H1 (cell line): ENCODE measurements at regions not wholly inside any gene's neighbourhood (a gene's known extent, or its start where the extent isn't known, plus 50 kb on each side); places are given as distances from the start of the nearest gene placed in this dataset.
A peak's percentile ranks its signal among the peaks of the same experiment; 100 is the strongest.

ENCODE experiments used
- CTCF ChIA-PET: fragments of 300-600 bp; sonication (Branson Sonifier 250); formaldehyde crosslinking; loops from one replicate; lab custom pipeline; 2021; ENCODE audit not compliant: partially characterized antibody; lab: Charles Lee
- POLR2A ChIA-PET: fragments of 300-600 bp; sonication (Branson Sonifier 250); formaldehyde crosslinking; loops from one replicate; lab custom pipeline; 2021; ENCODE audit warnings: inconsistent platforms; ENCODE audit not compliant: partially characterized antibody; lab: Charles Lee
- DNase-seq, 2 experiments: peaks; one replicate each; pipeline versions ENCODE4 v3.0.0 to v3.0.0-alpha.2; 2010 to 2022; ENCODE audit warnings: low spot score in 2 of 2, low read depth in 1 of 2, mixed read lengths in 1 of 2
- FAIRE-seq: peaks from 2 replicates; lab custom pipeline; 2011; peaks lifted over from hg19 to GRCh38; lab: Jason Lieb, UNC
- H2AFZ ChIP-seq: 2 replicates; pipeline ENCODE4 v1.8.1; 2012; ENCODE audit warnings: low read length, inconsistent platforms
- H2AK5ac ChIP-seq: 2 replicates; pipeline ENCODE4 v1.6.1; 2013; ENCODE audit warnings: low read depth, low read length
- H2BK120ac ChIP-seq: replicated peaks from 2 replicates; pipeline ENCODE3; 2013; ENCODE audit warnings: low read depth, low read length, inconsistent platforms
- H2BK12ac ChIP-seq: 2 replicates; pipeline ENCODE4 v1.6.1; 2013; ENCODE audit warnings: low read depth, low read length
- H2BK15ac ChIP-seq: 2 replicates; pipeline ENCODE4 v1.6.1; 2013; ENCODE audit warnings: low read length
- H2BK20ac ChIP-seq: 2 replicates; pipeline ENCODE4 v1.6.1; 2013; ENCODE audit warnings: low read length
- H2BK5ac ChIP-seq: 2 replicates; pipeline ENCODE4 v1.6.1; 2013; ENCODE audit warnings: low read depth, low read length
- H3K14ac ChIP-seq: 2 replicates; pipeline ENCODE4 v1.6.1; 2013; ENCODE audit warnings: inconsistent platforms; ENCODE audit not compliant: insufficient read length
- H3K18ac ChIP-seq: 2 replicates; pipeline ENCODE4 v1.6.1; 2013; ENCODE audit warnings: low read length; ENCODE audit errors: extremely low read depth
- H3K23ac ChIP-seq: 2 replicates; pipeline ENCODE4 v1.6.1; 2013; ENCODE audit warnings: inconsistent platforms; ENCODE audit not compliant: insufficient read length
- H3K23me2 ChIP-seq: 2 replicates; pipeline ENCODE4 v1.6.1; 2013; ENCODE audit warnings: low read depth, low read length
- H3K27ac ChIP-seq: 2 replicates; pipeline ENCODE4 v1.6.1; 2011; ENCODE audit warnings: low read depth, low read length, inconsistent platforms
- H3K27me3 ChIP-seq, 4 experiments: replicated peaks in 1 of 4; 1 replicate in 1 of 4; 2 replicates in 3 of 4; pipeline versions ENCODE4 v1.6.1 to v1.8.1; 2011 to 2013; ENCODE audit warnings: low read length in 3 of 4, mild to moderate bottlenecking in 3 of 4, inconsistent platforms in 2 of 4, mixed read lengths in 2 of 4, moderate library complexity in 1 of 4; ENCODE audit not compliant: control insufficient read depth in 3 of 4, insufficient read depth in 3 of 4; ENCODE audit errors: extremely low read depth in 1 of 4
- H3K36me3 ChIP-seq, 4 experiments: 2 replicates each; pipeline versions ENCODE4 v1.6.1 to v1.8.1; 2011 to 2013; ENCODE audit warnings: mild to moderate bottlenecking in 4 of 4, low read length in 3 of 4, moderate library complexity in 2 of 4, control low read depth in 1 of 4, inconsistent platforms in 1 of 4; ENCODE audit not compliant: insufficient read depth in 4 of 4, control insufficient read depth in 2 of 4
- H3K4ac ChIP-seq: replicated peaks from 2 replicates; pipeline ENCODE3; 2013; ENCODE audit warnings: low read length, low read depth, mixed read lengths, inconsistent platforms; ENCODE audit not compliant: insufficient read length
- H3K4me1 ChIP-seq, 4 experiments: replicated peaks in 1 of 4; 1 replicate in 1 of 4; 2 replicates in 3 of 4; pipeline versions ENCODE4 v1.6.1 to v1.8.1; 2011 to 2013; ENCODE audit warnings: low read length in 3 of 4, inconsistent platforms in 2 of 4, mixed read lengths in 1 of 4; ENCODE audit not compliant: insufficient read depth in 4 of 4, control insufficient read depth in 3 of 4
- H3K4me2 ChIP-seq, 2 experiments: 2 replicates each; pipeline versions ENCODE4 v1.6.1 to v1.8.1; 2011 to 2013; ENCODE audit warnings: low read depth in 2 of 2, low read length in 2 of 2, control low read depth in 1 of 2, inconsistent platforms in 1 of 2, mild to moderate bottlenecking in 1 of 2; ENCODE audit not compliant: insufficient read depth in 1 of 2
- H3K4me3 ChIP-seq, 4 experiments: fragments of 200-600, 300-600 bp in 1 of 4; sonication (generic), shearing (Covaris generic), sonication (Bioruptor Twin) in 1 of 4; 2 replicates each; pipeline versions ENCODE4 v1.5.1 to v1.8.1; 2011 to 2016; ENCODE audit warnings: low read length in 4 of 4, low read depth in 3 of 4, control low read depth in 2 of 4, inconsistent platforms in 2 of 4, mild to moderate bottlenecking in 2 of 4, mixed read lengths in 1 of 4, moderate library complexity in 1 of 4; ENCODE audit not compliant: insufficient read depth in 2 of 4; ENCODE audit errors: extremely low read depth in 1 of 4
- H3K56ac ChIP-seq: replicated peaks from 2 replicates; pipeline ENCODE3; 2013; ENCODE audit warnings: low read depth, mild to moderate bottlenecking, mixed read lengths, low read length, inconsistent platforms; ENCODE audit not compliant: insufficient read length
- H3K79me1 ChIP-seq: 2 replicates; pipeline ENCODE4 v1.6.1; 2013; ENCODE audit warnings: low read depth, low read length, control low read depth
- H3K79me2 ChIP-seq, 2 experiments: 2 replicates each; pipeline versions ENCODE4 v1.6.1 to v1.8.1; 2012 to 2013; ENCODE audit warnings: low read length in 2 of 2, mild to moderate bottlenecking in 2 of 2, inconsistent platforms in 1 of 2; ENCODE audit not compliant: insufficient read depth in 2 of 2, control insufficient read depth in 1 of 2
- H3K9ac ChIP-seq, 4 experiments: replicated peaks in 1 of 4; 1 replicate in 1 of 4; 2 replicates in 3 of 4; pipeline versions ENCODE4 v1.6.1 to v1.8.1; 2011 to 2013; ENCODE audit warnings: low read depth in 3 of 4, low read length in 3 of 4, control low read depth in 2 of 4, mild to moderate bottlenecking in 2 of 4, moderate library complexity in 2 of 4, inconsistent platforms in 1 of 4; ENCODE audit errors: extremely low read depth in 1 of 4
- H3K9me3 ChIP-seq, 2 experiments: 2 replicates each; pipeline versions ENCODE4 v1.6.1 to v1.8.1; 2012 to 2013; ENCODE audit warnings: mild to moderate bottlenecking in 2 of 2, moderate library complexity in 2 of 2, control low read depth in 1 of 2, inconsistent platforms in 1 of 2, low read depth in 1 of 2, low read length in 1 of 2, mixed read lengths in 1 of 2; ENCODE audit not compliant: insufficient read depth in 2 of 2
- H4K20me1 ChIP-seq, 2 experiments: replicated peaks in 1 of 2; 2 replicates each; pipeline versions ENCODE3 to v1.8.1; 2011 to 2013; ENCODE audit warnings: inconsistent platforms in 2 of 2, low read length in 2 of 2, mild to moderate bottlenecking in 1 of 2; ENCODE audit not compliant: insufficient read depth in 2 of 2, control insufficient read depth in 1 of 2
- H4K5ac ChIP-seq: 2 replicates; pipeline ENCODE4 v1.6.1; 2013; ENCODE audit warnings: low read length, low read depth, mixed read lengths, inconsistent platforms; ENCODE audit not compliant: insufficient read length
- H4K8ac ChIP-seq: 2 replicates; pipeline ENCODE4 v1.8.0; 2013; ENCODE audit warnings: mild to moderate bottlenecking, moderate library complexity, low read length, inconsistent platforms; ENCODE audit not compliant: insufficient read depth; ENCODE audit errors: extremely low read depth
- H4K91ac ChIP-seq: replicated peaks from 2 replicates; pipeline ENCODE3; 2013; ENCODE audit warnings: low read length, mixed read lengths, inconsistent platforms; ENCODE audit not compliant: insufficient read length
- ATF3 ChIP-seq: IDR thresholded peaks from 2 replicates; pipeline ENCODE4 v1.6.1; 2011; ENCODE audit warnings: low read depth, mild to moderate bottlenecking, low read length; ENCODE audit not compliant: insufficient read depth
- KDM5A ChIP-seq: fragments of 200-600 bp; IDR thresholded peaks from 2 replicates; pipeline ENCODE4 v1.7.1; 2012; ENCODE audit warnings: mild to moderate bottlenecking, low read length, inconsistent platforms, mixed read lengths
- NRF1 ChIP-seq: IDR thresholded peaks from 2 replicates; pipeline ENCODE4 v1.6.1; 2011; ENCODE audit warnings: mild to moderate bottlenecking, low read depth, low read length, improper control_type of control experiment
- RBBP5 ChIP-seq: IDR thresholded peaks from 2 replicates; pipeline ENCODE4 v1.7.1; 2012; ENCODE audit warnings: low read depth, mild to moderate bottlenecking, inconsistent platforms, low read length, moderate library complexity, borderline replicate concordance
- SAP30 ChIP-seq: fragments of 300-600 bp; sonication (generic); IDR thresholded peaks from 2 replicates; pipeline ENCODE4 v1.7.1; 2012; ENCODE audit warnings: low read length, moderate library complexity, mild to moderate bottlenecking, inconsistent platforms; ENCODE audit not compliant: insufficient read depth, insufficient replicate concordance
- SRF ChIP-seq: IDR thresholded peaks from 2 replicates; pipeline ENCODE4 v1.6.1; 2011; ENCODE audit warnings: mild to moderate bottlenecking, low read depth, low read length, moderate library complexity
- TCF12 ChIP-seq: IDR thresholded peaks from 2 replicates; pipeline ENCODE4 v1.6.1; 2011; ENCODE audit warnings: low read depth, mild to moderate bottlenecking, low read length
- USF2 ChIP-seq: IDR thresholded peaks from 2 replicates; pipeline ENCODE4 v1.6.1; 2011; ENCODE audit warnings: low read length, improper control_type of control experiment
- WGBS, 2 experiments: shearing (Covaris generic) in 1 of 2; methylation state at CpG; one replicate each; pipeline versions ENCODE4 v1.1.6 to v1.1.7; 2013 to 2015; ENCODE audit warnings: low lambda C conversion rate in 2 of 2, mixed read lengths in 2 of 2, inconsistent platforms in 1 of 2, low coverage in 1 of 2, missing lambda C conversion rate in 1 of 2; ENCODE audit not compliant: insufficient replicate concordance in 2 of 2, insufficient coverage in 1 of 2, insufficient read length in 1 of 2; ENCODE audit errors: extremely low coverage in 1 of 2, missing lambda C conversion rate in 1 of 2; 5-methylcytosine and 5-hydroxymethylcytosine counted together

- no peak overlapping the region for H2AK5ac ChIP-seq
- POLR2A ChIA-PET, result no interaction called here
- peak overlapping the region; percentile 48 for H3K18ac ChIP-seq
- no peak overlapping the region for H3K9ac ChIP-seq
- H2BK15ac ChIP-seq, result no peak overlapping the region
- H3K36me3 ChIP-seq, result no peaks in the 10 kb centered on the region
- no peak overlapping the region for H4K8ac ChIP-seq
- FAIRE-seq, result no peak
- WGBS, 2 experiments, result 57% methylated on average over 7 of the region's 7 CpGs; no CpG with 5 or more reads in 1 of the 2 experiments
- no peak overlapping the region for H3K27ac ChIP-seq
- no peaks in the 10 kb centered on the region for H3K9me3 ChIP-seq
- H4K20me1 ChIP-seq, result no peaks in the 10 kb centered on the region
- CTCF ChIA-PET, result no interaction called here
- no peaks in the 10 kb centered on the region for H3K79me1 ChIP-seq
- H3K27me3 ChIP-seq, result no peaks in the 10 kb centered on the region
- peak overlapping the region; percentile 42 for H4K91ac ChIP-seq
- no peak overlapping the region for H3K4me2 ChIP-seq
- H3K4me1 ChIP-seq, result peaks cover 0 to 10% (median 3%) of the 10 kb centered on the region in 4 experiments; a peak in 5 of 7 replicates
- peak overlapping the region; percentile 12; the same call in 1 of the 2 replicates for H2BK12ac ChIP-seq
- H2AFZ ChIP-seq, result no peak overlapping the region
- H3K4me3 ChIP-seq, result 0 out of 8 replicates have a peak overlapping the region, but pooled peaks of 1 of the 4 experiments have one; percentile 1
- no peak overlapping the region for H3K23ac ChIP-seq
- H3K79me2 ChIP-seq, result no peaks in the 10 kb centered on the region
- H3K56ac ChIP-seq, result no peak overlapping the region
- H2BK5ac ChIP-seq, result peak overlapping the region; percentile 73; the same call in 1 of the 2 replicates
- H2BK120ac ChIP-seq, result no peak overlapping the region
- H3K4ac ChIP-seq, result no peak overlapping the region
- no peak for TF ChIP-seq ATF3
- no peak for TF ChIP-seq NRF1
- 0 out of 2 replicates have a peak, but pooled peaks have one; percentile 21 for TF ChIP-seq TCF12
- TF ChIP-seq SRF, result no peak
- no peak for TF ChIP-seq KDM5A
- no peak for TF ChIP-seq SAP30
- TF ChIP-seq USF2, result no peak
- TF ChIP-seq RBBP5, result no peak
- no peak for DNase-seq
- no peak overlapping the region for H4K5ac ChIP-seq
- H3K23me2 ChIP-seq, result no peaks in the 10 kb centered on the region
- peak overlapping the region; percentile 55; the same call in 1 of the 2 replicates for H2BK20ac ChIP-seq
- H3K14ac ChIP-seq, result no peak overlapping the region
Observed at GRCh38 chr1:239107676-239108075, 278.7 kb upstream of the CHRM3 start.
